T-cell (primary cell): ENCODE measurements at regions not wholly inside any gene's neighbourhood (a gene's known extent, or its start where the extent isn't known, plus 50 kb on each side); places are given as distances from the start of the nearest gene placed in this dataset.

Experiments used
- ATAC-seq, 4 experiments: fragments of 200-7000 bp in 3 of 4; fragments of 150-1000 bp in 1 of 4; cut with Tn5 transposase; replicated peaks in 1 of 4; 1 replicate in 3 of 4; 2 replicates in 1 of 4; pipeline ENCODE4 v1.10.0; 2021; ENCODE audit warnings: moderate library complexity in 3 of 4, mild to moderate bottlenecking in 2 of 4, moderate number of reproducible peaks in 1 of 4
- CTCF ChIA-PET, 2 donors: fragments of 300-600 bp; sonication (Branson Sonifier 250); formaldehyde crosslinking; loops; one replicate each; lab custom pipeline; 2022; ENCODE audit warnings: antibody characterized with exemption in 2 of 2; lab: Charles Lee
- POLR2A ChIA-PET, 2 donors: fragments of 300-600 bp; sonication (Branson Sonifier 250); formaldehyde crosslinking; loops; one replicate each; lab custom pipeline; 2022; ENCODE audit warnings: antibody characterized with exemption in 2 of 2; lab: Charles Lee
- DNase-seq, 35 experiments: peaks; one replicate each; pipeline versions ENCODE4 v3.0.0 to v3.0.0-alpha.2; 2013 to 2023
- H3K27ac ChIP-seq: one replicate; pipeline ENCODE4 v1.5.1; 2013; ENCODE audit warnings: low read length
- H3K27me3 ChIP-seq, 2 experiments: replicated peaks in 1 of 2; 1 replicate in 1 of 2; 2 replicates in 1 of 2; pipeline versions ENCODE4 v1.6.1 to v1.7.0; 2013; ENCODE audit warnings: low read length in 1 of 2, mixed read lengths in 1 of 2; ENCODE audit not compliant: control insufficient read depth in 2 of 2, insufficient read depth in 2 of 2; ENCODE audit errors: extremely low read depth in 1 of 2
- H3K36me3 ChIP-seq, 2 donors: 1 replicate in 1 of 2; 2 replicates in 1 of 2; pipeline versions ENCODE4 v1.6.1 to v1.7.0; 2013; ENCODE audit warnings: low read length in 1 of 2; ENCODE audit not compliant: control insufficient read depth in 2 of 2, insufficient read depth in 1 of 2; ENCODE audit errors: extremely low read depth in 1 of 2
- H3K4me1 ChIP-seq, 2 experiments: 1 replicate in 1 of 2; 2 replicates in 1 of 2; pipeline versions ENCODE4 v1.6.1 to v1.7.0; 2013; ENCODE audit warnings: low read length in 2 of 2, mixed read lengths in 1 of 2; ENCODE audit not compliant: insufficient read depth in 2 of 2, control insufficient read depth in 1 of 2; ENCODE audit errors: extremely low read depth in 1 of 2
- H3K4me3 ChIP-seq, 2 donors: 1 replicate in 1 of 2; 2 replicates in 1 of 2; pipeline versions ENCODE4 v1.5.1 to v1.7.0; 2013; ENCODE audit warnings: mild to moderate bottlenecking in 2 of 2, low read length in 1 of 2, moderate library complexity in 1 of 2; ENCODE audit not compliant: control insufficient read depth in 1 of 2; ENCODE audit errors: extremely low read depth in 1 of 2
- H3K9me3 ChIP-seq: 2 replicates; pipeline ENCODE4 v1.7.0; 2013
- H3K27ac Mint-ChIP-seq, 2 donors: one replicate each; pipeline ENCODE4 v1.8.0; 2020 to 2021; ENCODE audit warnings: mild to moderate bottlenecking in 2 of 2, mixed read lengths in 2 of 2
- H3K27me3 Mint-ChIP-seq, 2 donors: one replicate each; pipeline ENCODE4 v1.8.0; 2021 to 2022; ENCODE audit warnings: mixed read lengths in 2 of 2
- H3K36me3 Mint-ChIP-seq: one replicate; pipeline ENCODE4 v1.8.0; 2021; ENCODE audit warnings: mixed read lengths
- H3K4me1 Mint-ChIP-seq, 3 donors: one replicate each; pipeline ENCODE4 v1.8.0; 2020 to 2022; ENCODE audit warnings: mixed read lengths in 3 of 3, mild to moderate bottlenecking in 1 of 3
- H3K4me3 Mint-ChIP-seq, 3 donors: one replicate each; pipeline ENCODE4 v1.8.0; 2020 to 2022; ENCODE audit warnings: mild to moderate bottlenecking in 3 of 3, mixed read lengths in 3 of 3, moderate library complexity in 3 of 3
- H3K9me3 Mint-ChIP-seq, 3 donors: one replicate each; pipeline ENCODE4 v1.8.0; 2020 to 2022; ENCODE audit warnings: mixed read lengths in 3 of 3
- WGBS: methylation state at CpG from one replicate; pipeline ENCODE4 v1.1.5; 2013; ENCODE audit warnings: missing lambda C conversion rate; ENCODE audit not compliant: insufficient coverage; 5-methylcytosine and 5-hydroxymethylcytosine counted together

DNA sequence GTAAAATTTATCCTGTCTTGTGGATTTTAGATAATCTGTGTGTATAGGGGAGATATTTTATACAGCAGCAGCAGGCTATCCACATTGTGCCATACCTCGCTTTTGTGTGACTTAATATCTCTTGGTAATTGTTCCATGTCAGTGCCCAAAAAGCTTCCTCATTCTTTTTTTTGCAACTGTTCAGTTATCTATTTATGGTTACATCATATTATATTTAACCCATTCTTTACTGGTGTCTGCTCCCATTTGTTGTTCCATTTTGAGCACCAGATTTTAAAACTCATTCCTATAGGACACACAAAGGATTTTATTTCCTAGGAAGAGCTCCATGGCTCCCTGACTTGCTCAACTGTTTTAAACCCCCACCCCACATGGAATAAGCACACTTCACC is 86.3 kb upstream of the RASGRP1 start:
- CTCF ChIA-PET, result interaction anchor here (0.8 to 5.0 kb wide), 14 partner anchors 8 to 119 kb away, joined by 3 to 90 read pairs (median 4); partner anchors contain the start of gene RASGRP1 (in 2 of the 2)
- Mint-ChIP-seq H3K9me3 (no peaks in the 10 kb centered on the region), H3K4me1 (peaks cover 85 to 93% (median 92%) of the 10 kb centered on the region in 3 donors), H3K4me3 (peak overlapping the region; percentile 69 to 85 (median 78)), H3K27ac (peak overlapping the region; percentile 98), H3K27me3 (no peaks in the 10 kb centered on the region), H3K36me3 (no peaks in the 10 kb centered on the region)
- no peaks in the 10 kb centered on the region for H3K9me3 ChIP-seq
- WGBS, result no CpG with 5 or more reads among the region's 1 CpG
- peaks cover 75 to 76% of the 10 kb centered on the region in 2 experiments for H3K4me1 ChIP-seq
- peak overlapping the region; percentile 55 for H3K27ac ChIP-seq
- DNase-seq (peak in 1 of 35 experiments; percentile 26), ATAC-seq (no peak)
- no peaks in the 10 kb centered on the region for H3K36me3 ChIP-seq
- H3K27me3 ChIP-seq, result no peaks in the 10 kb centered on the region
- POLR2A ChIA-PET, result interaction anchor here (0.6 to 1.6 kb wide), 5 partner anchors 21 to 100 kb away, joined by 3 to 7 read pairs (median 4); no protein-coding TSS in a partner anchor
- H3K4me3 ChIP-seq, result peak overlapping the region; percentile 20 to 33

DNA sequence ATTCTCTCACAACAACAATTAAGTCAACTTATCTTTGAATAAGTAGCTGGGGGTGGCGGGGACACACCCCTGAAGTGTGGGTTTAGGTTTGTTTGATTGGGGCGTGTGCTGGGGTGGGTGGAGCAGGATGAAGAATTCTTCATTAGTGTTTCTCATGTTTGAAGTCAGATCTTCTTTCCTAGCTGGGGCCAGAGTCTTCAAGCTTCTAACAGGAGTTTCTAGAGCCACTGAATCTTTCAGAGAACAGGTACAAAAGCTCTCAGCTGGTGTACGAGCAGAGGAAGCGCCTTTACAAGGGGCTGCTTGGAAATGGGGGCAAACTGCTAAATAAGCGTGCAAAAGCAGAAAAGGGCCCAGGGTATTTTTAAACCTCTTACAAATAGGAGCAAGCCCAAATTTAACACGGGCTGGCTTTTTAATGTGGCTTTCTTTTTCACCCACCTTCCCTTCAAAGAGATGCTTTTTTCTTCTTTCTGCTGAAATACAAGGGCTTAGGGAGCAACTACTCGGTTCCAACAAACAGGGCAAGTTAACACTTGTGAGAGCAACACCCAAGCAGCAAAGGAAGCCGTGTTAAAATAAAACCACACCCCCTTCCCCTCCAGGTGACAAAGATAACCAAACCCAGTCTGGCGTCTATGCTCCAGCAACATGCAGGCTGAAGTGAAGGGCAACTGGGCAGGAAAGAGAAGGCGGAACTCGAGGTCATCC is 86.9 kb upstream of the RASGRP1 start:
- POLR2A ChIA-PET, result interaction anchor here (0.6 to 1.8 kb wide), 8 partner anchors 20 to 100 kb away, joined by 3 to 11 read pairs (median 4); no protein-coding TSS in a partner anchor
- Histone ChIP-seq H3K4me3 (peak overlapping the region; percentile 20 to 35), H3K27me3 (no peaks in the 10 kb centered on the region), H3K9me3 (no peaks in the 10 kb centered on the region), H3K4me1 (peaks cover 74 to 75% of the 10 kb centered on the region in 2 experiments), H3K36me3 (no peaks in the 10 kb centered on the region), H3K27ac (peak overlapping the region; percentile 55)
- Mint-ChIP-seq H3K4me3 (peak overlapping the region; percentile 69 to 85 (median 78)), H3K27ac (peak overlapping the region; percentile 98), H3K36me3 (no peaks in the 10 kb centered on the region), H3K4me1 (peaks cover 85 to 93% (median 91%) of the 10 kb centered on the region in 3 donors), H3K27me3 (no peaks in the 10 kb centered on the region), H3K9me3 (no peaks in the 10 kb centered on the region)
- 0% methylated on average over 3 of the region's 11 CpGs for WGBS
- CTCF ChIA-PET, result interaction anchor here (0.7 to 5.0 kb wide), 15 partner anchors 8 to 120 kb away, joined by 3 to 90 read pairs (median 4); partner anchors contain the start of gene RASGRP1 (in 2 of the 2)
- DNase-seq, result peak; percentile 46 to 86 (median 64)
- ATAC-seq, result peak; percentile 67 to 74 (median 71)

DNA sequence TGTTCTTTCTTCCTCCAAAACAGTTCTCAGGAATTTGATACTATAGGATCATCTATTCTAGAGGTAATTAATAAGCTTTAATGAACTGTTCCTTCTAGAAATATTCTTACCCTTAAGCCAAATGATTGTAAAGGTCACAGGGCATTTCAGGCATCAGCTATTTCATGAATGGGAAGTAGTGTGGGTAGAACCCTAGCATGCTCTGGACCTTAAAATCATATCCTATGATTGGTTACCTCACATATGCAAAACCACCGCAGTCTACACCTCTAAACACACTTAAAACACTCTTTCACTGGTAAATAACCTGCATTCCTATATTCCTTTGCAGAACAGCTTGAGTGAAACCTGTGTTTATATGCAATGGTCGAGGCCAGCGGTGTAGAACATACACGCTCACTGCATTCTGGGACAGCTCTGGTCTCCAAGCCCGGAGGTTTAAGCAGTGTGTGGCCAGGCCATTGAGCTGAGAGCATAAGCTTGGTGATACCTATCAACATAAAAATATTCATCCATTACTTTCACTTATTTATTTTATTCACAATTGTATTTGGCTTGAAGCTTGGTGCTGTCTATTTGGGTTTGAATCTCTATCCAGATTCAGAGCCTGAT is 87.7 kb upstream of the RASGRP1 start:
- no peaks in the 10 kb centered on the region for H3K9me3 Mint-ChIP-seq
- H3K4me3 ChIP-seq, result peak overlapping the region; percentile 20 to 35
- H3K27me3 ChIP-seq, result no peaks in the 10 kb centered on the region
- ATAC-seq, result no peak
- H3K27me3 Mint-ChIP-seq, result no peaks in the 10 kb centered on the region
- H3K4me1 Mint-ChIP-seq, result peaks cover 77 to 88% (median 83%) of the 10 kb centered on the region in 3 donors
- peak in 1 of 35 experiments; percentile 33 for DNase-seq
- ChIA-PET POLR2A (interaction anchor here (0.6 to 2.4 kb wide), 12 partner anchors 11 to 101 kb away, joined by 3 to 21 read pairs (median 5); no protein-coding TSS in a partner anchor), CTCF (interaction anchor here (0.6 to 5.0 kb wide), 20 partner anchors 9 to 1454 kb away, joined by 3 to 90 read pairs (median 6); partner anchors contain the start of gene RASGRP1 (in 2 of the 2))
- no peaks in the 10 kb centered on the region for H3K36me3 Mint-ChIP-seq
- H3K4me3 Mint-ChIP-seq, result peak overlapping the region; percentile 69 to 85 (median 78)
- WGBS, result 27% methylated on average over 4 of the region's 5 CpGs
- no peaks in the 10 kb centered on the region for H3K36me3 ChIP-seq
- peak overlapping the region; percentile 55 for H3K27ac ChIP-seq
- H3K27ac Mint-ChIP-seq, result peak overlapping the region; percentile 98
- no peaks in the 10 kb centered on the region for H3K9me3 ChIP-seq
- H3K4me1 ChIP-seq, result peaks cover 66 to 68% of the 10 kb centered on the region in 2 experiments

DNA sequence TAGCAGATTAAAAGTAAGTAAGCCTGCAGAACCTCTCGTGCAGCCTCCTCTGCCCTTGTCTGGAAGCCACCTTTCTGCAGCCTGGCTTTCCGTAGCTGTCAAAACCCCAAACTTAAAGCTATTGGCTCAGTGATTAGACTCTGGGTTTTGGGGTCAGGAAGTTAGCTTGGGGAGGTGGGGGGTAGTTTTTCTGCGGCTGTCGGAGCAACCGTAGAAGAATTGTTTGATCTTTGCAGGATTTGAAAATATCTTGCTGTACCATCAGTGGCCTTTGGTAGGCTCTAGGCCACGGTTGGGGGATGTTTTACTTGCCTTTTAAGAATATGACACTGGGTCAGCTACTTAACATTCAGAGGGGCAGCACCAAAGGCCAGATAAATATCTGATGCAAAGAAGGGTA is 88.4 kb upstream of the RASGRP1 start:
- H3K4me1 Mint-ChIP-seq, result peaks cover 75 to 84% (median 81%) of the 10 kb centered on the region in 3 donors
- H3K27me3 Mint-ChIP-seq, result no peaks in the 10 kb centered on the region
- peak overlapping the region; percentile 69 to 85 (median 78) for H3K4me3 Mint-ChIP-seq
- H3K9me3 Mint-ChIP-seq, result no peaks in the 10 kb centered on the region
- 0% methylated on average over 5 of the region's 6 CpGs for WGBS
- H3K27ac Mint-ChIP-seq, result peak overlapping the region; percentile 98
- Histone ChIP-seq H3K4me3 (peak overlapping the region in 1 of 2 donors; percentile 20), H3K27ac (peak overlapping the region; percentile 55), H3K9me3 (no peaks in the 10 kb centered on the region), H3K36me3 (no peaks in the 10 kb centered on the region), H3K4me1 (peaks cover 61 to 63% of the 10 kb centered on the region in 2 experiments), H3K27me3 (no peaks in the 10 kb centered on the region)
- CTCF ChIA-PET, result interaction anchor here (0.6 to 5.0 kb wide), 25 partner anchors 9 to 1453 kb away, joined by 3 to 90 read pairs (median 6); partner anchors contain the start of gene RASGRP1 (in 2 of the 2)
- H3K36me3 Mint-ChIP-seq, result no peaks in the 10 kb centered on the region
- DNase-seq (peak; percentile 54 to 94 (median 80)), ATAC-seq (peak; percentile 77 to 83 (median 80))
- POLR2A ChIA-PET, result interaction anchor here (0.5 to 2.4 kb wide), 14 partner anchors 10 to 99 kb away, joined by 3 to 21 read pairs (median 4); no protein-coding TSS in a partner anchor

DNA sequence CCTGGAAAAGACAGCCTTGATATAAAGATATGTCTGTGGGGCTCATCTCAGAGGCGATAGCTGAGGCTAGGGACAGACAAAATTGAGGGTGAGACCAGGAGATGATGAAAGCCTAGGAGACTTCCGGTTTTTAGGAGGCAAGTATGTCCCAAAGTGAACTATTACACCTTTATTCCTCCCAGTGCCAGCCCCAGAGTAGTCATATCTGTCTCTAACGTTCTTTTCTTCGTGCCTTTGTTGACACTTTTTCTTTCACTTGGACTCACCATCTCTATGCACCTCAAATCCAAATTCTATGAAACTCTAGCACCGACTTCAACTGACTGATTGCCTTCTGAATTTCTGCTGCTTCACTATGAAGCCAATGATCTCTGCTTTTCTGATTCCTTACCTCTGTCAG is 93.8 kb upstream of the RASGRP1 start:
- Mint-ChIP-seq H3K36me3 (no peaks in the 10 kb centered on the region), H3K9me3 (no peaks in the 10 kb centered on the region), H3K4me3 (peak overlapping the region in 1 of 3 donors; percentile 11), H3K4me1 (peaks cover 68 to 73% (median 72%) of the 10 kb centered on the region in 3 donors), H3K27me3 (no peaks in the 10 kb centered on the region), H3K27ac (peak overlapping the region; percentile 16 to 69)
- H3K4me1 ChIP-seq, result peaks cover 45 to 50% of the 10 kb centered on the region in 2 experiments
- ChIA-PET POLR2A (interaction anchor here (0.7 to 1.1 kb wide), 3 partner anchors 10 to 71 kb away, joined by 3 to 4 read pairs (median 3); no protein-coding TSS in a partner anchor), CTCF (interaction anchor here (0.5 to 1.5 kb wide), 4 partner anchors 28 to 206 kb away, joined by 3 to 4 read pairs (median 4); no protein-coding TSS in a partner anchor)
- H3K27ac ChIP-seq, result no peak overlapping the region
- no peak for ATAC-seq
- H3K4me3 ChIP-seq, result no peak overlapping the region
- H3K9me3 ChIP-seq, result no peaks in the 10 kb centered on the region
- H3K27me3 ChIP-seq, result no peaks in the 10 kb centered on the region
- no peaks in the 10 kb centered on the region for H3K36me3 ChIP-seq
- no peak for DNase-seq
- whole genome bisulfite sequencing, result 62% methylated on average over 3 of the region's 5 CpGs
